NCI-H748 (cell line): ENCODE measurements at regions not wholly inside any gene's neighbourhood (a gene's known extent, or its start where the extent isn't known, plus 50 kb on each side); places are given as distances from the start of the nearest gene placed in this dataset.

Experiments
- DNase-seq: peaks from one replicate; lab custom pipeline; 2025; ENCODE audit not compliant: unreplicated experiment; lab: John Stamatoyannopoulos, UW

DNA sequence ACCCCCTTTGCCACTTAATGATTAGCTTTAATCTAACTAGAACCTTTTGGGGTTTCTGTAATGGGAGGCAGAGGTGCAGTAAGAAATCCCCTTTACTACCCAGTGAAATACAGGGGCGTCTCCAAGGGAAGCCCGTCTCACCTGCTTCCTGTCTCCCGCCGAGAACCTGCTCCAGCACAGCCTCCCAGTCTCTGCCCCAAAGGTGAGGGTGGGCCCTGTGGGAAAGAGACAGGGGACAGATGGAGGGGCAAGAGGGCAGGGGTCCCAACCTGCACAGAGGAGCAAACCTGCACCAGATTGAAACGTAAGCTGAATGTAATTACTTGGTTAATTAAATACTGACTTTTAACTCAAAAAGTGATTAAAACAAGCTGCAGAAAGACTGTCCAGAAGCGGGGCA lies 474.2 kb upstream of the SULF2 start:
- no peak for DNase-seq

DNA sequence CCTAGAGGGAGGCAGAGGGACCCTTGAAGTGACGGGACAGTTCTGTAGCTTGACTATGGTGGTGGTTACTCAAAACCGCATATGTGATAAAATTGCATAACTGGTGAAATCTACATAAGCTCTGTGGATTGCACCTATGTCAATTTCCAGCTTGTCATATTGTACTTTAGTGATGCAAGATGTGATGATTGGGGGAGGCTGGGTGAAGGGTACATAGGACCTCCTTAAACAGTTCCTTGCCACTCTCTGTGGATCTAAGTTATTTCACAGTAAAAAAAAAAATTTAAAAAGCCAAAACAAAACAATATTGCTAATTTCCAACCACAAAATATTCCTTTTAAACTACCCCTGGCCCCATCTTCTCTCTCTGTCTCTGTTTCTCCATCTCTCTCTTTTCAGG lies 472.6 kb upstream of the SULF2 start:
- no peak for DNase-seq

GRCh38 chr20:48247961-48248360 lies 462.7 kb upstream of the SULF2 start:
- no peak for DNase-seq

GRCh38 chr20:48246061-48246790 lies 460.9 kb upstream of the SULF2 start:
- DNase-seq, result no peak

DNA sequence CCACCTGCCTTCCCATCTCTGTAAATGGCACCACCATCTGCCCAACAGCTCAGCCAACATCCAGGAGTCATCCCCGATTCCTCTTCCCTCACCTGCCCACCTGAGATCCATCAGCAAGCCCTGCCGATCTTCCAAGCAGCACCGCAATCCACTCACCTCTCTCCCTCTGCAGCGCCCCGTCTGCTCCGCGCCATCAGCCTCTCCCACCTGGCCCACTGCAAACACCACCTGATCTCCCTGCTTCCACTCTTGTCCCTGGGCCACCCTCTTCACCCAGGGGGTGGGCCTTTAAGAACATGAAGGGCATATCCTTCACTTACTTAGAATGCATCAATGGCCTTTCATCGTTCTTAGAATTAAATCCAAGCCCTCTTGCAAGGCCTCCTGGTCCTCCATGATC lies 457.3 kb upstream of the SULF2 start:
- DNase-seq, result no peak

- no peak for DNase-seq
Observed at GRCh38 chr20:48241482-48241881, 456.2 kb upstream of the SULF2 start.

DNA sequence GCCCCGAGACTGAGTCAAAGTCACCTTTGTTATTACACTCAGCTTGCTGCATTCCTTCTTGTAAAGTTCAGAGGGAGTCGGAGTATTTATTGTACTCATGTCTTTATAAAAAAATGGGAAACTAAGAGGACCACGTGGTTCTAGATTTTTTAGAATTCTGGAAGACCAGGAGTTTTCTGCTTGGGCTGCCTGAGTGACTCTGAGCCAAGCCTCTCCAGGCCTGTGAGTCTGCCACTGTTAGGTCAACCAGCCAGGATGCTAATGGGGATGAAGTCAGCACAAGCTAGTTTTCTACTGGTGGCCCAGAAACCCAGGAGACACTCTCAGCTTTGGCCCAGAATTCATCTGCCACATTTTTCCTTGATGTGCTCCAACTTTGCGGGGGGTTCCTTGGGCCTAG lies 453.5 kb upstream of the SULF2 start:
- DNase-seq, result no peak

DNA sequence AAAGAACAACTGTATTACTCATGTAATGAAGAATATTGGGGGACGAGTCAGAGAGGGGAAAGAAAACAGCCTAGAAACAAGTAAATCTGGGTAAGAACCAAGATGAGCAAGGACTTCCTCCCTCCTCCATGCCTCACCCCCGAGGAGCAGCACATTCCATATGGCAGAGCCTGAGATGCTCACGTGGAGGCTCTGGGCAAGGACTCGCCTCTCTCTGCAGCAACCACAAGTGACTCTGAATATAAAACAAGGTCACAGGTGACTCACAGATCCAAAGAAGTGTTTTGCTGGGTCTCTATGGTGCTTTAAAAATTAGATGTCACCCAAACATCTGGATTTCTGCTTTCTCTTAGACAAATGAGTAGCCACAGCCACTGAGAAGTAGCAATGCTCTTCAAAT lies 453.0 kb upstream of the SULF2 start:
- DNase-seq, result no peak

GRCh38 chr20:48236000-48236970 lies 451.0 kb upstream of the SULF2 start:
- DNase-seq, result peak; percentile 25

DNA sequence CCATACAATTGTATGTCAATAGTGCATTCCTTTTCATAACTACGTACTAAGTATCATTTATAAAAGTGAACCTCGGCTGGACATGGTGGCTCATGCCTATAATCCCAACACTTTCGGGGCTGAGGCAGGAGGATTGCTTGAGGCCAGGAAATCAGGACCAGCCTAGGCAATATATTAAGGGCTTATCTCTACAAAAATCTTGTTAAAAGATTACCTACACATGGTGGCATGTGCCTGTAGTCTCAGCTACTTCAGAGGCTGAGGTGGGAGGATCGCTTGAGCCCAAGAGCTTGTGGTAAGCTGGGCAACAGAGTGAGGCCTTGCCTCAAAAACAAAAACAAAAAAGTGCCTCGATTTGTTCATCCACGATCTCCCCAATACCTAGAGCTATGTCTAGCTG lies 449.7 kb upstream of the SULF2 start:
- DNase-seq, result no peak

DNA sequence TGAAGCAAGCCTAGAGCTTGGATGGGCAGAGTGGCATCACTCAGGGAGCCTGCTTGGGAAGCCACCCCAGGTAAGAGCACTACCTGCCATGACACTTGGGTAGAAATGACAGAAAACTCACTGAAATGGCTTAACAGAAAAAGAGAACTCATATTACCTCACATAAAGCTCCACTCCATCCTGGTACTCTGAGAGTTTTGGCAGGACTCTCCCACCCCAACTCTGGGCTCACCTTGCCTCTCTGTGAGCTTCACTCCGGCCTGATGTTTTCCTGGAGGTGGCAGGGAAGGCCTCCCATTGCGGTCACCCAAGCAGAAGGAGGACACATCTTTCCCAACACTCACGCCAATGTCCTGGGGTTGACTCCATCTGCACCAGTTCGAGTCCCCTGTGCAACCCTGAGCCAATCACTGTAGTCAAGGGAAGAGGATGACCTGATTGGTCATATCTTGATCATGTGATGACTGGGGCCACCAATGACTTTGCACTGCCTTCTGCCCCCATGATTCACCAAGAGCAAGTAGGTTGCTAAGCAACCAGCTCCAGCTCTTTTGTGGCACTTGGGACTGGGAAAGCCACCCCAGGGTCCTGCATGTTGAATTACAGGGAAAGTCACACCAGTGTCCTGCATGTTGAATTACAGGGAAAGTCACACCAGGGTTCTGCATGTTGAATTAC lies 446.1 kb upstream of the SULF2 start:
- DNase-seq, result peak; percentile 3

DNA sequence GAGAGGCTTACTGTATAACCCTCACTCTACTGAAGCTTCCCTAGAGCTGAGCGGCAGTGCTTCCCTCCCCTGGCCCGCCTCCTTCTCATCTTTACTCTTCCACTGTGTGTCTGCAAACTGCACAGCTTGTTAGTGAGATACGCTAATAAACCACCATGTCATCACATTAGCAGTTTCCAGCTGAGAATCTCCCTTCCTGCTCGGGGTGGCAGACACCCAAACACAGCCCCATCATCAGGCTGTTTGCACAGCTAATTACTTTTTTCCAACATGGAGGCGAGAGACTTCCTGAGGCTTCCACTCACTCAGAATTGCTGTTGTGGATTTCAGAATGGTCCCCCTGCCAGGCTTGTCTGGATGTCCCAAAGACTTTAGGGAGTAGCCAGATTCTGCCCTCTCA lies 444.9 kb upstream of the SULF2 start:
- peak; percentile 56 for DNase-seq

DNA sequence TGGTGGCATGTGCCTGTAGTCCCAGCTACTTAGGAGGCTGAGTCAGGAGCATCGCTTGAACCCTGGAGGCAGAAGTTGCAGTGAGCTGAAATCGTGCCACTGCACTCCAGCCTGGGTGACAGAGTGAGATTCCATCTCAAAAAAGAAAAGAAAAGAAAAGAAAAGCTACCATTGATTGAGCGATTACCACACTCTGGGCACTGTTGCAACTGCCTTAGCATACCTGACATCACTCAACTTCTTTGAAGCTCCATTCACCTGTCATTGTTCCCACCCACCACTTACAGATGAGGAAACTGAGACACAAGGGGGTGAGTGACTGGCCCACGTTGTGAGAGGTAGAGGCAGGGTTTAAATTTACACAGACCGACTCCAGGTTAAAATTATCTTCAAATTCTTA lies 442.1 kb upstream of the SULF2 start:
- DNase-seq, result no peak

DNA sequence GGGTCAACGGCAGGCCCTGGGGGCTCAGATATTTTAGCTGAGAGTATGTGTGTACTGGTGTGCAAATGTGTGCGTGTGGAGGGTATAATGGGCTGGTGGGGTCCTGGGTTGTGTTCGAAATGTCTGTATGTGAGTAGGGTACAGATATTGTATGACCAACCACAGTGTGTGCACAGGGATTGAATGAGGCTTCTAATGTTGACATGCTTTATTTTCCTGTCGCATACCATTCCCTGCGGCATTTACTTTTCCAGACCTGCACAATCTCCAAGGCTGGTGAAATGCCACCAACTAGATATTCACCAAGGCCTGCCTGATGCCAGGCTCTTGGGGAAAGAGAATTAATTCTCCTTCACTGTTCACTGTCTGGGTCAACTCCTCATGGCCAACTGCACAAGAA lies 441.4 kb upstream of the SULF2 start:
- no peak for DNase-seq

DNA sequence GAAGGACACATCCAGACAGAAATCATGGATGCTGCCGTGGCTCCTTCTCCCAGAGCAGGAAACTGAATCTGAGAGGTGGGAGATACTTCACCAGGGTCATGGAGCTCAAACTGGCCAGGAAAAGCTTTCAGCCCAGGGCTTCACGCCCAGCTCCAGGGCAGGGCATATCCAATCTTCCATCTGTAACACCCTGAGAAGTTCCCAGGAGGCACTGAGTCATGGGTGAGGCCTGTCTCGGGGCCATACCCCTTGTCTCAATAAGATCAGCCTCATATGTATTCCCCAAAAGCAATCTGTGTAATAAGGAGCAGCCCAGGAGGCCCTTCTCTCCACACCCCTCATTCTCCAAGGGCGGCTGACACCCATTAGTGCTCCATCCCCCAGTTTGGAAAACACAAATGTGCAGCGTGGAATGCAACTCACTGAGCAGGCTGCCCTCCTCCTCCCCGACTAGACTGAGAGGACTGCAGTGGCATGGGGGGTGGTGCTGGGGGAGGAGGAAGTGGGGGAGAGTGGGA lies 439.3 kb upstream of the SULF2 start:
- no peak for DNase-seq

- no peak for DNase-seq
Observed at GRCh38 chr20:48223715-48224114, 438.4 kb upstream of the SULF2 start.

DNA sequence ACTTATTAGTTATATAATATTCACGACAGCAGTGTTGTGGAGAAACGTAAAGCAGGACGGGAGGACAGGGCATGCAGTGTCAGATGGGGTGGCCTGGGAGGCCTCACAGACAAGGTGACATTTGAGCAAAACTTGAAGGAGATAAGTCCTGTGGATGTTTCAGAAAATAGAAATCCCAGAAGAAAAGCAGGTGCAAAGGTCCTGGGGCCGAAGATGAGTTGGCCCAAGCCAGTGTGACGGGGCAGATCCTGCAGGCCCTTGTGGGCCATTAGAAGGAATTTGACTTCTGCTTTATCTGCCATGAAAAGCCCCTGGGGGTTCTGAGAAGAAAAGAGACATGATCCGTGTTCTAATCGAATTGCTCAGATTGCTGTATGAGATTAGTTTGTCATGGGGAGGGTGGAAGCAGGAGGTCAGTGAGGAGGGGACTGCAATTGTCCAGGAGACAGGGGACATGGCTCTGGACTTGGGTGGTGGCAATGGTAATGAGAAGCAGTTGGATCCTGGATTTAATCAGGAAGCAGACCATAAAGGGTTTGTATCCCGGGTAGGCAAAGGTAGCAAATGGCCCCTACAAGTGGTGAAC lies 437.4 kb upstream of the SULF2 start:
- no peak for DNase-seq

GRCh38 chr20:48220033-48220633 lies 434.9 kb upstream of the SULF2 start:
- peak; percentile 7 for DNase-seq

- no peak for DNase-seq
Observed at GRCh38 chr20:48219306-48219705, 434.0 kb upstream of the SULF2 start.

GRCh38 chr20:48217190-48217589 lies 431.9 kb upstream of the SULF2 start:
- no peak for DNase-seq

- DNase-seq, result no peak
Observed at GRCh38 chr20:48215536-48215935, 430.3 kb upstream of the SULF2 start.
